Endothelial cell of umbilical vein (primary cell): ENCODE measurements at regions not wholly inside any gene's neighbourhood (a gene's known extent, or its start where the extent isn't known, plus 50 kb on each side); places are given as distances from the start of the nearest gene placed in this dataset.

Source experiments
- BruUV-seq: library from RNA; stranded (reverse); fragments of 400-500 nt; replicated peaks from 2 replicates; lab custom pipeline; 2021; lab: Mats Ljungman, UMichigan
- CTCF ChIA-PET: fragments of 300-600, 350-600 bp; sonication (Branson Sonifier 250); formaldehyde crosslinking; loops from one replicate; lab custom pipeline; 2021; ENCODE audit warnings: antibody characterized with exemption, inconsistent platforms; lab: Charles Lee
- POLR2A ChIA-PET: fragments of 300-600, 350-600 bp; sonication (Branson Sonifier 250); formaldehyde crosslinking; loops from one replicate; lab custom pipeline; 2021; ENCODE audit warnings: antibody characterized with exemption, inconsistent platforms; lab: Charles Lee
- DNase-seq: peaks from one replicate; pipeline ENCODE4 v3.0.0-alpha.2; 2011; ENCODE audit warnings: low read depth, low spot score
- FAIRE-seq: peaks from 2 replicates; lab custom pipeline; 2011; peaks lifted over from hg19 to GRCh38; lab: Jason Lieb, UNC
- H2AFZ ChIP-seq: 2 replicates; pipeline ENCODE4 v1.6.0; 2012; ENCODE audit warnings: low read depth, low read length, control low read depth, inconsistent platforms
- H3K27ac ChIP-seq: 2 replicates; pipeline ENCODE4 v1.5.1; 2011; ENCODE audit warnings: low read depth, mild to moderate bottlenecking, control low read depth, low read length, moderate library complexity; ENCODE audit not compliant: insufficient read depth
- H3K27me3 ChIP-seq, 2 experiments: 2 replicates each; pipeline versions ENCODE4 v1.6.0 to v1.6.1; 2011; ENCODE audit warnings: low read length in 2 of 2, mixed read lengths in 1 of 2; ENCODE audit not compliant: control insufficient read depth in 2 of 2, insufficient read depth in 2 of 2
- H3K36me3 ChIP-seq, 2 experiments: 2 replicates in 1 of 2; 3 replicates in 1 of 2; pipeline ENCODE4 v1.5.1; 2011; ENCODE audit warnings: low read length in 2 of 2, mild to moderate bottlenecking in 1 of 2, moderate library complexity in 1 of 2; ENCODE audit not compliant: control insufficient read depth in 2 of 2, insufficient read depth in 2 of 2; ENCODE audit errors: extremely low read depth in 1 of 2
- H3K4me1 ChIP-seq: 3 replicates; pipeline ENCODE4 v1.5.1; 2011; ENCODE audit warnings: mild to moderate bottlenecking, low read length; ENCODE audit not compliant: control insufficient read depth, insufficient read depth; ENCODE audit errors: extremely low read depth
- H3K4me2 ChIP-seq: 2 replicates; pipeline ENCODE4 v1.6.1; 2011; ENCODE audit warnings: low read length, control low read depth, mixed read lengths; ENCODE audit not compliant: insufficient read depth
- H3K4me3 ChIP-seq, 3 experiments: fragments of 200-600 bp in 1 of 3; sonication (generic), shearing (Covaris generic) in 1 of 3; replicated peaks in 1 of 3; 2 replicates each; pipeline ENCODE4 v1.5.1; 2011 to 2016; ENCODE audit warnings: control low read depth in 3 of 3, low read length in 3 of 3, mild to moderate bottlenecking in 2 of 3, inconsistent platforms in 1 of 3, low read depth in 1 of 3, moderate library complexity in 1 of 3; ENCODE audit not compliant: insufficient read depth in 1 of 3
- H3K79me2 ChIP-seq: 2 replicates; pipeline ENCODE4 v1.6.0; 2012; ENCODE audit warnings: low read length, inconsistent platforms; ENCODE audit not compliant: control insufficient read depth, insufficient read depth
- H3K9ac ChIP-seq: replicated peaks from 2 replicates; pipeline ENCODE3; 2011; ENCODE audit warnings: low read length, control low read depth; ENCODE audit not compliant: insufficient read depth; ENCODE audit errors: extremely low read depth
- H3K9me1 ChIP-seq: replicated peaks from 3 replicates; pipeline ENCODE4 v1.6.0; 2011; ENCODE audit warnings: mild to moderate bottlenecking, low read length; ENCODE audit not compliant: control insufficient read depth, insufficient read depth; ENCODE audit errors: extremely low read depth
- H3K9me3 ChIP-seq: replicated peaks from 2 replicates; pipeline ENCODE4 v1.5.1; 2012; ENCODE audit warnings: low read length, inconsistent platforms; ENCODE audit not compliant: control insufficient read depth, insufficient read depth
- H4K20me1 ChIP-seq: replicated peaks from 2 replicates; pipeline ENCODE3; 2011; ENCODE audit warnings: mild to moderate bottlenecking, low read length; ENCODE audit not compliant: control insufficient read depth, insufficient read depth; ENCODE audit errors: extremely low read depth
- CTCF ChIP-seq, 2 donors: IDR thresholded peaks; 1 replicate in 1 of 2; 2 replicates in 1 of 2; pipeline ENCODE4 v1.5.1; 2011; ENCODE audit warnings: low read length in 2 of 2, mild to moderate bottlenecking in 2 of 2, moderate library complexity in 2 of 2, control low read depth in 1 of 2, inconsistent platforms in 1 of 2, low read depth in 1 of 2; ENCODE audit not compliant: insufficient read depth in 1 of 2; ENCODE audit errors: extremely low read depth in 1 of 2
- EZH2 ChIP-seq: IDR thresholded peaks from 2 replicates; pipeline ENCODE4 v1.6.1; 2012; ENCODE audit warnings: borderline replicate concordance, low read depth, mild to moderate bottlenecking, moderate library complexity, low read length, inconsistent platforms; ENCODE audit not compliant: severe bottlenecking
- FOS ChIP-seq: IDR thresholded peaks from 2 replicates; pipeline ENCODE4 v1.6.1; 2011; ENCODE audit warnings: mild to moderate bottlenecking, low read length, moderate library complexity, borderline replicate concordance; ENCODE audit not compliant: insufficient read depth
- GATA2 ChIP-seq: IDR thresholded peaks from 2 replicates; pipeline ENCODE4 v1.7.0; 2011; ENCODE audit warnings: low read depth, mild to moderate bottlenecking, moderate library complexity, mixed read lengths, low read length; ENCODE audit not compliant: insufficient read length, insufficient read depth
- JUN ChIP-seq: IDR thresholded peaks from 2 replicates; pipeline ENCODE4 v1.6.1; 2011; ENCODE audit warnings: borderline replicate concordance, low read depth; ENCODE audit not compliant: insufficient read length, insufficient read depth
- MYC ChIP-seq: IDR thresholded peaks from one replicate; pipeline ENCODE4 v1.6.1; 2011; ENCODE audit warnings: mild to moderate bottlenecking, low read depth, low read length
- POLR2A ChIP-seq: IDR thresholded peaks from 2 replicates; pipeline ENCODE4 v1.6.1; 2012; ENCODE audit warnings: low read depth, mild to moderate bottlenecking, control low read depth, low read length
- POLR2AphosphoS5 ChIP-seq: IDR thresholded peaks from 2 replicates; pipeline ENCODE4 v1.6.1; 2012; ENCODE audit warnings: low read depth, mild to moderate bottlenecking, control low read depth, low read length, moderate library complexity; ENCODE audit not compliant: insufficient read depth
- dilution Hi-C: fragments of 300-500 bp; cut with MboI; formaldehyde crosslinking; loops from one replicate; pipeline ENCODE4 v1.15.0; 2019; ENCODE audit warnings: low sequenced_read_pairs; ENCODE audit not compliant: extremely low pct_ligation_motif_present
- intact Hi-C: fragments of 100-400 bp; cut with micrococcal nuclease; formaldehyde crosslinking; loops from one replicate; pipeline ENCODE4 v1.10.0; 2022
- TF ChIP-seq, protein P1 (sequence below): IDR thresholded peaks from 2 replicates; pipeline ENCODE4 v1.6.1; 2011; ENCODE audit not compliant: insufficient read depth, insufficient read length

DNA sequence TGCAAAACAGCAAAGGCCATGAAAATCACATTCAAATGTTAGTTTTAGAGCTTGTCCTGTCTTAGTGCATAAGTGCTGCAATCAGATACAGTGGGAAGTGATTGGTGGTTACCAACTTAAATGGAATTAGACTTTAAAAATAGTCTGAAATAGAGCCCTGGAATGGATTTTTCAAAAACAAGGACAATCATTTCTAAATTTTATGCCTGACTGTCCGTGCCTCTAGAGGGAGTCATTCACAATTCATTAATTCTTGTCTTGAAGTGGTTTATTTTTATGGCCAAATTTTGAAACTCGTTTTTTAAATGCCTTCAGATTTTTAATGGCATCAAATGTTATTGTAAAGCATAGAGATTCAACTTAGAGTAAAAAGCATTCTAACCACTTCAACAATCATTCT is 561.8 kb upstream of the DAB2 start:
- DNase-seq (peak; percentile 4), FAIRE-seq (no peak)
- intact Hi-C loops, result no loop called here
- Histone ChIP-seq H3K27me3 (no peaks in the 10 kb centered on the region), H3K9me3 (no peaks in the 10 kb centered on the region), H2AFZ (no peak overlapping the region), H3K4me3 (no peak overlapping the region), H3K4me2 (no peak overlapping the region), H3K4me1 (no peaks in the 10 kb centered on the region), H3K27ac (no peak overlapping the region), H3K79me2 (no peaks in the 10 kb centered on the region), H3K9ac (no peak overlapping the region), H4K20me1 (no peaks in the 10 kb centered on the region), H3K9me1 (no peaks in the 10 kb centered on the region), H3K36me3 (no peaks in the 10 kb centered on the region)
- dilution Hi-C loops, result no loop called here
- BruUV-seq, result no TSS peak
- TF ChIP-seq MYC, result no peak
- TF ChIP-seq POLR2AphosphoS5, result no peak
- TF ChIP-seq, protein P1, sequence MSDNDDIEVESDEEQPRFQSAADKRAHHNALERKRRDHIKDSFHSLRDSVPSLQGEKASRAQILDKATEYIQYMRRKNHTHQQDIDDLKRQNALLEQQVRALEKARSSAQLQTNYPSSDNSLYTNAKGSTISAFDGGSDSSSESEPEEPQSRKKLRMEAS, result no peak
- TF ChIP-seq GATA2, result no peak
- no peak for TF ChIP-seq EZH2
- TF ChIP-seq FOS, result no peak
- POLR2A ChIA-PET, result no interaction called here
- CTCF ChIA-PET, result interaction anchor here (1.0 kb wide), 1 partner anchor 110 kb away, joined by 5 read pairs; no protein-coding TSS in a partner anchor

DNA sequence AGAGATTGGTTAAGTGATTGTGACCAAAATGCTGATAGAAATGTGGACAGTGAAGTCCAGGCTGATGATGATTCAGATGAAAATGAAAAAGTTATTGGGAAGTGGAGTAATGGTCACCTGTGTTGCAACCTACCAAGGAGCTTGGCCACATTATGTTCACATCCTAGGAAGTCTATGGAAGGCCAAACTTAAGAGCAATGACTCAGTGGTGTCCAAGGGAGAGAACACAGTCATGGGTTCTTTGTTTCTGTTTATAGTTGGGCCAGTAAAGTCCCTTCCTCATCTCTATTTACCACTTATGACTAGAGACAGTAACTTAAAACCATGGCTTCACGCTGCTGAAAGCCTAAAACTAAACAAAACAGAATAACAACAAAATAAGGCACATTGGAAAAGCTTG is 555.3 kb upstream of the DAB2 start:
- no peaks in the 10 kb centered on the region for H3K27me3 ChIP-seq
- H2AFZ ChIP-seq, result no peak overlapping the region
- no peaks in the 10 kb centered on the region for H3K4me1 ChIP-seq
- FAIRE-seq (no peak), DNase-seq (no peak)
- dilution Hi-C loops, result no loop called here
- no peaks in the 10 kb centered on the region for H4K20me1 ChIP-seq
- H3K79me2 ChIP-seq, result no peaks in the 10 kb centered on the region
- TF ChIP-seq, protein P1, result no peak
- no peak for TF ChIP-seq GATA2
- TF ChIP-seq MYC, result no peak
- no peak for TF ChIP-seq CTCF (IDR thresholded peaks at IDR 0.05; ENCODE audit: extremely low read depth in 1 of 2, insufficient read depth in 1 of 2, low read depth in 1 of 2, low read length in 2 of 2)
- TF ChIP-seq EZH2, result no peak
- no peak for TF ChIP-seq POLR2AphosphoS5
- no peak for TF ChIP-seq JUN
- TF ChIP-seq POLR2A, result no peak
- no peak for TF ChIP-seq FOS
- POLR2A ChIA-PET, result no interaction called here
- CTCF ChIA-PET, result interaction anchor here (1.0 to 1.4 kb wide), 2 partner anchors 11 to 12 kb away, joined by 3 read pairs; no protein-coding TSS in a partner anchor
- no peak overlapping the region for H3K9ac ChIP-seq
- no peaks in the 10 kb centered on the region for H3K9me1 ChIP-seq
- H3K9me3 ChIP-seq, result no peaks in the 10 kb centered on the region
- H3K36me3 ChIP-seq, result no peaks in the 10 kb centered on the region
- H3K27ac ChIP-seq, result no peak overlapping the region
- BruUV-seq, result no TSS peak
- no peak overlapping the region for H3K4me2 ChIP-seq
- no peak overlapping the region for H3K4me3 ChIP-seq
- intact Hi-C loops, result no loop called here
